HEK293 (cell line): ENCODE measurements at regions not wholly inside any gene's neighbourhood (a gene's known extent, or its start where the extent isn't known, plus 50 kb on each side); places are given as distances from the start of the nearest gene placed in this dataset.

Source experiments
- BCL11A ChIP-seq: fragments of 450-650 bp; formaldehyde crosslinking; IDR thresholded peaks from 2 replicates; pipeline ENCODE4 v1.5.1; 2016; ENCODE audit warnings: low read depth, missing biosample characterization, missing genetic modification characterization
- CTCF ChIP-seq: fragments of 450-650 bp; formaldehyde crosslinking; IDR thresholded peaks from 2 replicates; pipeline ENCODE4 v1.5.1; 2016; ENCODE audit warnings: missing biosample characterization, missing genetic modification characterization
- ZIC2 ChIP-seq: fragments of 450-650 bp; formaldehyde crosslinking; IDR thresholded peaks from 2 replicates; pipeline ENCODE4 v1.5.1; 2016; ENCODE audit warnings: missing biosample characterization, missing genetic modification characterization
- ZNF175 ChIP-seq: fragments of 450-650 bp; formaldehyde crosslinking; IDR thresholded peaks from 2 replicates; pipeline ENCODE4 v1.5.1; 2016; ENCODE audit warnings: missing biosample characterization, missing genetic modification characterization
- ZNF211 ChIP-seq: fragments of 450-650 bp; formaldehyde crosslinking; IDR thresholded peaks from 2 replicates; pipeline ENCODE4 v1.5.1; 2016; ENCODE audit warnings: low read depth, missing biosample characterization, missing genetic modification characterization
- ZNF23 ChIP-seq: fragments of 450-650 bp; formaldehyde crosslinking; IDR thresholded peaks from 2 replicates; pipeline ENCODE4 v1.5.1; 2016; ENCODE audit warnings: missing biosample characterization, missing genetic modification characterization, borderline replicate concordance
- ZNF274 ChIP-seq, 2 experiments: fragments of 200-500 bp in 1 of 2; fragments of 450-650 bp in 1 of 2; sonication (Bioruptor generic) in 1 of 2; formaldehyde crosslinking in 1 of 2; IDR thresholded peaks; 2 replicates each; pipeline versions ENCODE4 v1.5.1 to v1.6.1; 2014 to 2016; ENCODE audit warnings: borderline replicate concordance in 1 of 2, inconsistent platforms in 1 of 2, low read length in 1 of 2, missing biosample characterization in 1 of 2, missing genetic modification characterization in 1 of 2
- ZNF629 ChIP-seq: fragments of 450-650 bp; formaldehyde crosslinking; IDR thresholded peaks from 2 replicates; pipeline ENCODE4 v1.5.1; 2017; ENCODE audit warnings: missing biosample characterization, missing genetic modification characterization
- ZNF707 ChIP-seq: fragments of 450-650 bp; formaldehyde crosslinking; IDR thresholded peaks from 2 replicates; pipeline ENCODE4 v1.5.1; 2016; ENCODE audit warnings: missing biosample characterization, missing genetic modification characterization
- ZNF776 ChIP-seq: fragments of 450-650 bp; formaldehyde crosslinking; IDR thresholded peaks from 2 replicates; pipeline ENCODE4 v1.5.0; 2017; ENCODE audit warnings: missing biosample characterization, missing genetic modification characterization, borderline replicate concordance

- no peak for TF ChIP-seq ZNF707 (tag by site-specific recombination)
- no peak for TF ChIP-seq ZNF629
- TF ChIP-seq CTCF (tag by site-specific recombination): no peak
- no peak for TF ChIP-seq ZNF211 (tag by site-specific recombination)
- TF ChIP-seq ZNF23 (tag by site-specific recombination): no peak
- TF ChIP-seq ZNF274 (IDR thresholded peaks at IDR 0.05; ENCODE audit: low read length): no peak
- no peak for TF ChIP-seq ZNF274 (tag by site-specific recombination; IDR thresholded peaks at IDR 0.05; ENCODE audit: borderline replicate concordance)
- TF ChIP-seq ZIC2 (tag by site-specific recombination): no peak
- no peak for TF ChIP-seq ZNF776 (tag by site-specific recombination)
- TF ChIP-seq BCL11A: no peak
- TF ChIP-seq ZNF175 (tag by site-specific recombination): no peak
Measured at GRCh38 chr7:42460933-42461332, 223.9 kb upstream of the GLI3 start.
